22Rv1 (cell line): ENCODE measurements at regions not wholly inside any gene's neighbourhood (a gene's known extent, or its start where the extent isn't known, plus 50 kb on each side); places are given as distances from the start of the nearest gene placed in this dataset.

Experiments used
- ZFX ChIP-seq: fragments of 450-650 bp; IDR thresholded peaks from 2 replicates; pipeline ENCODE4 v1.6.1; 2017; ENCODE audit warnings: antibody characterized with exemption, borderline replicate concordance
- TF ChIP-seq, protein P1 (sequence below): fragments of 450-650 bp; IDR thresholded peaks from 2 replicates; pipeline ENCODE4 v1.5.1; 2017; ENCODE audit warnings: mild to moderate bottlenecking

- TF ChIP-seq, protein P1, sequence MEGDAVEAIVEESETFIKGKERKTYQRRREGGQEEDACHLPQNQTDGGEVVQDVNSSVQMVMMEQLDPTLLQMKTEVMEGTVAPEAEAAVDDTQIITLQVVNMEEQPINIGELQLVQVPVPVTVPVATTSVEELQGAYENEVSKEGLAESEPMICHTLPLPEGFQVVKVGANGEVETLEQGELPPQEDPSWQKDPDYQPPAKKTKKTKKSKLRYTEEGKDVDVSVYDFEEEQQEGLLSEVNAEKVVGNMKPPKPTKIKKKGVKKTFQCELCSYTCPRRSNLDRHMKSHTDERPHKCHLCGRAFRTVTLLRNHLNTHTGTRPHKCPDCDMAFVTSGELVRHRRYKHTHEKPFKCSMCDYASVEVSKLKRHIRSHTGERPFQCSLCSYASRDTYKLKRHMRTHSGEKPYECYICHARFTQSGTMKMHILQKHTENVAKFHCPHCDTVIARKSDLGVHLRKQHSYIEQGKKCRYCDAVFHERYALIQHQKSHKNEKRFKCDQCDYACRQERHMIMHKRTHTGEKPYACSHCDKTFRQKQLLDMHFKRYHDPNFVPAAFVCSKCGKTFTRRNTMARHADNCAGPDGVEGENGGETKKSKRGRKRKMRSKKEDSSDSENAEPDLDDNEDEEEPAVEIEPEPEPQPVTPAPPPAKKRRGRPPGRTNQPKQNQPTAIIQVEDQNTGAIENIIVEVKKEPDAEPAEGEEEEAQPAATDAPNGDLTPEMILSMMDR, result no peak
- no peak for TF ChIP-seq ZFX
Measured at GRCh38 chr12:112714166-112714710, 77.3 kb upstream of the RPH3A start.
